Hepatocyte (in vitro differentiated cells): ENCODE measurements at regions not wholly inside any gene's neighbourhood (a gene's known extent, or its start where the extent isn't known, plus 50 kb on each side); places are given as distances from the start of the nearest gene placed in this dataset.

Experiments
- DNase-seq: peaks from one replicate; pipeline ENCODE4 v3.0.0-alpha.2; 2016; ENCODE audit warnings: low spot score
- H2AFZ ChIP-seq: fragments of 200-600 bp; sonication (generic); 2 replicates; pipeline ENCODE4 v1.6.0; 2016; ENCODE audit warnings: antibody characterized with exemption, mild to moderate bottlenecking
- H3K27ac ChIP-seq: fragments of 200-600 bp; sonication (generic); 2 replicates; pipeline ENCODE4 v1.5.1; 2016; ENCODE audit warnings: mild to moderate bottlenecking
- H3K27me3 ChIP-seq: fragments of 200-600 bp; sonication (generic); 2 replicates; pipeline ENCODE4 v1.6.1; 2016
- H3K36me3 ChIP-seq: fragments of 200-600 bp; sonication (generic); replicated peaks from 2 replicates; pipeline ENCODE4 v1.5.1; 2016; ENCODE audit warnings: low read depth; ENCODE audit not compliant: insufficient read depth
- H3K4me1 ChIP-seq: fragments of 200-600 bp; sonication (generic); 2 replicates; pipeline ENCODE4 v1.5.1; 2016; ENCODE audit warnings: mild to moderate bottlenecking, moderate library complexity; ENCODE audit not compliant: insufficient read depth
- H3K4me2 ChIP-seq: fragments of 200-600 bp; sonication (generic); 2 replicates; pipeline ENCODE4 v1.6.0; 2016
- H3K4me3 ChIP-seq: fragments of 200-600 bp; sonication (generic); 2 replicates; pipeline ENCODE4 v1.5.1; 2016; ENCODE audit warnings: mild to moderate bottlenecking
- H3K79me2 ChIP-seq: fragments of 200-600 bp; sonication (generic); 2 replicates; pipeline ENCODE4 v1.6.0; 2017; ENCODE audit warnings: mild to moderate bottlenecking
- H3K9me2 ChIP-seq: fragments of 200-600 bp; sonication (generic); replicated peaks from 2 replicates; pipeline ENCODE4 v1.6.0; 2017; ENCODE audit warnings: mild to moderate bottlenecking; ENCODE audit not compliant: insufficient read depth
- H3K9me3 ChIP-seq: fragments of 200-600 bp; sonication (generic); 2 replicates; pipeline ENCODE4 v1.5.1; 2016; ENCODE audit warnings: low read depth, mild to moderate bottlenecking
- H4K20me1 ChIP-seq: fragments of 200-600 bp; sonication (generic); 2 replicates; pipeline ENCODE4 v1.6.0; 2016; ENCODE audit warnings: mild to moderate bottlenecking; ENCODE audit not compliant: insufficient read depth, poor library complexity, severe bottlenecking
- EZH2 ChIP-seq: fragments of 200-600 bp; sonication (generic); IDR thresholded peaks from 2 replicates; pipeline ENCODE4 v1.6.1; 2016; ENCODE audit warnings: antibody characterized with exemption, mild to moderate bottlenecking, borderline replicate concordance
- EZH2phosphoT487 ChIP-seq: fragments of 200-600 bp; sonication (generic); IDR thresholded peaks from one replicate; pipeline ENCODE4 v1.6.1; 2018; ENCODE audit warnings: antibody characterized with exemption, mild to moderate bottlenecking, low read depth, moderate library complexity; ENCODE audit not compliant: unreplicated experiment, severe bottlenecking
- WGBS: methylation state at CpG from one replicate; pipeline ENCODE4 v1.1.6; 2016; ENCODE audit warnings: low lambda C conversion rate; ENCODE audit errors: missing lambda C conversion rate; 5-methylcytosine and 5-hydroxymethylcytosine counted together
- TF ChIP-seq, protein P1 (sequence below): fragments of 200-600 bp; sonication (generic); IDR thresholded peaks from 2 replicates; pipeline ENCODE4 v1.5.1; 2016; ENCODE audit warnings: antibody characterized with exemption, mild to moderate bottlenecking; ENCODE audit not compliant: poor library complexity

DNA sequence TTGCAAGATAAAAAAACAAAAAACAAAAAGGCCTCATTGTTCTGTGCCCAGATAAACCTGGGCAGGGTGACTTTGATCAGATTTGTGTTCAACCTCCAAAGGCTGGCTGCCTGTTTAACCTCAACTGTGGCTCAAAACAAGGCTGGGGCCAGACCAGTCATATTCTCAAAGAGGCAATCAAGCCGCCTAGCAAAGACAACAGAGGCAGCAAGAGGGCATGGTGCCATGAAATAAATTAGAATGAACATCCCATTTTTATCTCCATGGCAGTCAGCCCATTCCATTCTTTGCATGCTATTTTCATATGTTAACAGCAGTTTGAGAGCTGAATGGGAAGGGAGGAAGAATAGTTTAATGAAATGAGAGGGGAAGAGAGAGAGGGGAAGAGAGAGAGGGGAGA, 1150.3 kb downstream of the TYW1 start:
- H3K36me3 ChIP-seq = no peaks in the 10 kb centered on the region
- 54% methylated on average over 1 of the region's 1 CpG for WGBS
- H2AFZ ChIP-seq = no peak overlapping the region
- H4K20me1 ChIP-seq = no peaks in the 10 kb centered on the region
- DNase-seq = no peak
- H3K27me3 ChIP-seq = peaks cover 6% of the 10 kb centered on the region
- no peaks in the 10 kb centered on the region for H3K9me3 ChIP-seq
- TF ChIP-seq, protein P1, sequence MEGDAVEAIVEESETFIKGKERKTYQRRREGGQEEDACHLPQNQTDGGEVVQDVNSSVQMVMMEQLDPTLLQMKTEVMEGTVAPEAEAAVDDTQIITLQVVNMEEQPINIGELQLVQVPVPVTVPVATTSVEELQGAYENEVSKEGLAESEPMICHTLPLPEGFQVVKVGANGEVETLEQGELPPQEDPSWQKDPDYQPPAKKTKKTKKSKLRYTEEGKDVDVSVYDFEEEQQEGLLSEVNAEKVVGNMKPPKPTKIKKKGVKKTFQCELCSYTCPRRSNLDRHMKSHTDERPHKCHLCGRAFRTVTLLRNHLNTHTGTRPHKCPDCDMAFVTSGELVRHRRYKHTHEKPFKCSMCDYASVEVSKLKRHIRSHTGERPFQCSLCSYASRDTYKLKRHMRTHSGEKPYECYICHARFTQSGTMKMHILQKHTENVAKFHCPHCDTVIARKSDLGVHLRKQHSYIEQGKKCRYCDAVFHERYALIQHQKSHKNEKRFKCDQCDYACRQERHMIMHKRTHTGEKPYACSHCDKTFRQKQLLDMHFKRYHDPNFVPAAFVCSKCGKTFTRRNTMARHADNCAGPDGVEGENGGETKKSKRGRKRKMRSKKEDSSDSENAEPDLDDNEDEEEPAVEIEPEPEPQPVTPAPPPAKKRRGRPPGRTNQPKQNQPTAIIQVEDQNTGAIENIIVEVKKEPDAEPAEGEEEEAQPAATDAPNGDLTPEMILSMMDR = no peak
- no peak for TF ChIP-seq EZH2
- TF ChIP-seq EZH2phosphoT487 = no peak
- no peaks in the 10 kb centered on the region for H3K9me2 ChIP-seq
- H3K4me2 ChIP-seq = no peak overlapping the region
- no peaks in the 10 kb centered on the region for H3K4me1 ChIP-seq
- no peaks in the 10 kb centered on the region for H3K79me2 ChIP-seq
- H3K4me3 ChIP-seq = no peak overlapping the region
- H3K27ac ChIP-seq = no peak overlapping the region

DNA sequence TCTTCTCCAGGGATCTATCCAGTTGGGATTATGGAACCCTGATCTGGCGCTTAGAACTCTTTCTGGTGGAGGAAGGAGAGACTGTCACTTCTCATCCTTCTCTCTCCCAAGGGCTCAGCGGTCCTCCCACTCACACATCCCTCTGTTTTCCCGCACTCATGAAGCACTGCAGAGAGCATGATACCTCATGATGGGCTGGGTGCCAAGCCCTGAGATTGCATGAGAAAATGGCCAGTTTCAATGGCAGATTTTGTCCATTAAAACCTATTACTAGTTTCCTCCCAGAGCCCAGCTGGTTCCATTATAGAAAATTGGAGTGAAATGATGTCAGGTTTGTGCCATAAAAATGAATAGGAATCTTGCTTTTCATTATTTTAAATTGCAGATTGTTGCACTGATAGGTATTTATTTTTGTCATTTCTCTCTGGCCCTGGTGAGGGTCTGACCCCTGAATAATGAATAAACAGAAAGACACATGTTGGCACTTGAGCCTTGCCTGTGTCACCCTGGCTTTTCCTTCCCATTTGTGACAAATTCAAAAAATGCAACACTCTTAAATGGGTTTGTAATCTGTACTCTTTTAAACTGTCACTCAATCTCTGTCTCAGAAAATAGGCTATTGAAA, 1151.1 kb downstream of the TYW1 start:
- DNase-seq = no peak
- H4K20me1 ChIP-seq = no peaks in the 10 kb centered on the region
- H3K4me1 ChIP-seq = no peaks in the 10 kb centered on the region
- H3K9me2 ChIP-seq = no peaks in the 10 kb centered on the region
- no peak overlapping the region for H2AFZ ChIP-seq
- no peak overlapping the region for H3K4me2 ChIP-seq
- 93% methylated on average over 3 of the region's 3 CpGs for WGBS
- H3K4me3 ChIP-seq = no peak overlapping the region
- no peaks in the 10 kb centered on the region for H3K36me3 ChIP-seq
- peaks cover 6% of the 10 kb centered on the region for H3K27me3 ChIP-seq
- no peak overlapping the region for H3K27ac ChIP-seq
- H3K9me3 ChIP-seq = no peaks in the 10 kb centered on the region
- TF ChIP-seq, protein P1 = no peak
- no peak for TF ChIP-seq EZH2phosphoT487
- no peak for TF ChIP-seq EZH2
- H3K79me2 ChIP-seq = no peaks in the 10 kb centered on the region

DNA sequence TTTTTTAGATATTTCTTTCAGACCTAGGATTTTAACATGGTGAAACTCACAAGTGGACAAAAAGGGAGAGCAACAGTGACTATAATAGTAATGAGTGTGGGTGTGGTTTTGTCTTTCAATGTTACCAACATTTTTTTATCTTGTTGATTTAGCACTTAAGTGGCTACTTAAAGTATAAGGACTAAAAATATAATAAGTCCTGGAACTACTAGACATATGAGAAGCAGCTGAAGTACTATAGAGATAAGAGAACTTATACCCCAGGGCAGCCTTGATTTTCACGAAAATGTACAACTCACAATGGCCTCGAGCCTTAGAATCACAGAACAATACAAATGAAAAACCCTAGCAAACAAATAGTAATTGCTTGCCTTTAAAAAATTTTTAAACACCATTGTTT, 1151.8 kb downstream of the TYW1 start:
- H3K27ac ChIP-seq = no peak overlapping the region
- no peak overlapping the region for H2AFZ ChIP-seq
- no peaks in the 10 kb centered on the region for H3K9me2 ChIP-seq
- H3K36me3 ChIP-seq = no peaks in the 10 kb centered on the region
- peaks cover 6% of the 10 kb centered on the region for H3K27me3 ChIP-seq
- H4K20me1 ChIP-seq = no peaks in the 10 kb centered on the region
- no peaks in the 10 kb centered on the region for H3K4me1 ChIP-seq
- H3K4me2 ChIP-seq = no peak overlapping the region
- TF ChIP-seq, protein P1 = no peak
- TF ChIP-seq EZH2phosphoT487 (no peak), EZH2 (no peak)
- DNase-seq = no peak
- no peaks in the 10 kb centered on the region for H3K9me3 ChIP-seq
- H3K4me3 ChIP-seq = no peak overlapping the region
- H3K79me2 ChIP-seq = no peaks in the 10 kb centered on the region
- 75% methylated on average over 2 of the region's 2 CpGs for WGBS

DNA sequence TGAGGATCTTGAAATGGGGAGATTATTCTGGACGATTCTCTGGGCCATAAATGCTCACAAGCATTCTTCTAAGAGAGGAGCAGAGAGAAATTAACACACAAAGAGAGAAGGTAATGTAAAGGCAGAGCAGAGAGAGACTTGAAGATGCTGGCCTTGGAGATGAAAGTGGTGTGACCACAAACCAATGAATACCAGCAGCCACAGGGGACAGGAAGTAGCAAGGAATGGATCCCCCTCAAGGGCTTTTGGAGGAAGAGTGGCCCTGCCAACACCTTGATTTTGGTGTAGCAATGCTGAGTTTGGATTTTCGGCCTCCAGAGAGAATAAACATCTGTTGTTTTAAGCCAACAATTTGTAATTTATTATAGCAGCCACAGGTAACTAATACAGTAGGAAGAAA, 1155.6 kb downstream of the TYW1 start:
- no peaks in the 10 kb centered on the region for H3K4me1 ChIP-seq
- no peak overlapping the region for H3K4me2 ChIP-seq
- WGBS = 87% methylated on average over 2 of the region's 2 CpGs
- H3K9me3 ChIP-seq = no peaks in the 10 kb centered on the region
- no peaks in the 10 kb centered on the region for H3K36me3 ChIP-seq
- H2AFZ ChIP-seq = no peak overlapping the region
- DNase-seq = no peak
- H3K9me2 ChIP-seq = no peaks in the 10 kb centered on the region
- H3K27ac ChIP-seq = no peak overlapping the region
- TF ChIP-seq EZH2 (no peak), EZH2phosphoT487 (no peak)
- TF ChIP-seq, protein P1 = no peak
- H3K27me3 ChIP-seq = no peaks in the 10 kb centered on the region
- H3K4me3 ChIP-seq = no peak overlapping the region
- no peaks in the 10 kb centered on the region for H4K20me1 ChIP-seq
- no peaks in the 10 kb centered on the region for H3K79me2 ChIP-seq
